ENCODE measurements at regions not wholly inside any gene's neighbourhood (a gene's known extent, or its start where the extent isn't known, plus 50 kb on each side); places are given as distances from the start of the nearest gene placed in this dataset.

DNA sequence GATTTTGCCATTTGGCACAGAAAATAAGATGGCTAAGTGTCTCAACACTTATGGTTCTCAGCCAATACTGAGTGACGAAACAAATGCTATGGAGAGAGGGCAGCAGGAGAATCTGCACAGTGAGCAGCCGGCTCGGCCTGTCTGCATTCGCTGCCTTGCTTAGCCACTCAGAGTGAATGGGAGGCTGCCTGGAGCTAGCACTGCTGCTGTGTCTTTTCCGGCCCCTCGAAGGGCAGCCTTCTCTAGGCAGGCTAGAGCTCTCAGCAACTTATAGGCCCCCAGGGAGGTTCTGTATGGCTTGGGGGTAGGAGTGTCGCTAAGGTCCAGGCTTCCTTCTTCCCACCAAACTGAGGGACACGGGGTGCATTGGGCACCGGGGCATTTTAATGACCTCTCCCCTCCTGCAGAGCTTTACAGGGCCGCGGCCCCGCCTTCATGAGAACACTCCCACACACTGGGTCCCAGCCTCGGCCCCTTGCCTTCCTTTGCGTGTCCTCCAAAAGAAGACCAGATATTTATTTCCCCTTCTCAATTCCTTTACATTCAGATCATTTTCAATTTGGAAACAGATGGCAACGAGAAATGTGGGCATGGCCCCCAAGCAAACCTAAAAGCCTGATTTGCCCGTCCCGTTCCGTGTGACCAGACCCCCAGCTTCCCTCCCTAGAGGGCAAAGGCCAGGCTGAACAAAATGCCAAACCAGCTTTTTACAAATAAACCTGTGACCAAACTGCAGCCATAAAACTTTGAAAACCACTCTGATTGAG is 670.9 kb downstream of the TOX3 start:
- H3K36me3 Mint-ChIP-seq: no peaks in the 10 kb centered on the region
- H3K9me3 Mint-ChIP-seq: peaks cover 4 to 6% of the 10 kb centered on the region in 2 donors
- ATAC-seq (replicated peaks) (no peak), DNase-seq (no peak)
- no peaks in the 10 kb centered on the region for H3K4me1 Mint-ChIP-seq
- H3K27ac Mint-ChIP-seq: no peak overlapping the region
- no peak overlapping the region for H3K4me3 Mint-ChIP-seq
- no peaks in the 10 kb centered on the region for H3K27me3 Mint-ChIP-seq

DNA sequence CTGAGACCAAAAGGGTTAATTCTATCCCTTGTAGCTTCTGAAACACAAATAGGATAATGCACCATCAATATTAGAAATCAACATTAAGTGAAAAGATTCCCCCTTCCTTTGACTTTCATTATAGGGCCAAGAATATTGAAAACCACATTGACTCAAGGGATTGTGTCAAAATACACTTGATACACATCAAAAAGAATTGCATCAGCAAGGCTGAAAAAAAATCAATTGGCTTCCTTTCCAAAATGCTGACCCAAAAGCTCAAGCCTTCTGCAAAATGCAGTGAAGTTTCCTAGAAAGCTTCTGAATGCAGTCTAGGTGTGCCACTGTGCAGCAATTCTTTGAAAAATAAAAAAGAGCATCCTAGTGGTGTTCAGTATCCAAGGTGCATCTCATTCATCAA is 674.4 kb downstream of the TOX3 start:
- Mint-ChIP-seq H3K4me1 (no peaks in the 10 kb centered on the region), H3K27ac (no peak overlapping the region), H3K36me3 (no peaks in the 10 kb centered on the region)

DNA sequence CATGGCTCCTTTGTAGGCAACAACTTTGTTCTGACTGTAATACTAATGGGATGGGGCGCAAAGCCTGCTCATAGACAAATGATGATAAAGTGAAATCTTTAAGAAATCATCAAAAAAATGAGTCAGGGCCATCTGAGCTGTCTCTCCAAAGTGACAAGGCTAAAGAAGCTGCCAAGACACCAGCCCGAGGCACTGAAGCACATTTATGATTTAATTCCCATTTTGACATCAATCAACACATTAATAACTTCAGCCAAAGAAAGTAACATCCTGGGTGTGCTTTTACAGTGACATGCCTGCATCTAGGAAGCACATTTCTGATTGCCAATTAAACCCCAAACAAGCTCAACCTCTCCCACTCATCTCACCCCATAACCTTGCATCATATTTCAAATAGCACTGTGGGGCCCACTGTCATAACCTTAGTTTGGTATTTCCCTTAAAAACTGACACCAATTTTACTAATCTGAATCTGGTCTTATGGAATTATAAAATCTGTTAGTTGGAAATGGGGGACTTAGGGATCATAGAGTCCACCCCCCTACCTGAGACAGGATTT is 676.6 kb downstream of the TOX3 start:
- Mint-ChIP-seq H3K4me3 (no peak overlapping the region), H3K4me1 (no peaks in the 10 kb centered on the region), H3K27ac (no peak overlapping the region), H3K36me3 (no peaks in the 10 kb centered on the region), H3K9me3 (peaks cover 3 to 4% of the 10 kb centered on the region in 2 donors), H3K27me3 (peaks cover 0 to 4% of the 10 kb centered on the region in 2 donors)
- no peak for ATAC-seq (replicated peaks)
- DNase-seq: no peak

More for the DNA sequence above, 674.4 kb downstream of the TOX3 start:
- DNase-seq (no peak), ATAC-seq (replicated peaks) (no peak)
- H3K27me3 Mint-ChIP-seq: peaks cover 0 to 4% of the 10 kb centered on the region in 2 donors
- H3K9me3 Mint-ChIP-seq: peaks cover 4 to 6% of the 10 kb centered on the region in 2 donors
- no peak overlapping the region for H3K4me3 Mint-ChIP-seq

DNA sequence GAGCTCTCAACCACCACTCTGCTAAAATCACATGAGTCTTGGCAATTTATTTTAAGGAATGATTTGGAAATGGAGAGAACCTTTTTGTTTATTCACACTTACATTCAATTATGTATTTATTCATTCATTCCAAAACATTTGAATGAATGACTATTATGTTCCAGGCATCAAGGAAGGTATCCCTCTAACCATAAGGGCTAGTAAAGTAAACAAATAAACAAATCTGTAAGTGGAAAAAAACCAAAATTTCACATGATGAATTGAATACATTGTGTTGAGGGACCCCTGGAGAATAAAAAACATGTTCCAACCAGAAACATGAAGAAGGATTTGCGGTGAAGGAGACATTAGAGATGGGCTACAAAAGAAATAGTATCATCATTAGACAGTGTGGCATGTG is 677.8 kb downstream of the TOX3 start:
- DNase-seq (no peak), ATAC-seq (replicated peaks) (no peak)
- Mint-ChIP-seq H3K4me1 (no peaks in the 10 kb centered on the region), H3K36me3 (no peaks in the 10 kb centered on the region), H3K4me3 (no peak overlapping the region), H3K9me3 (peaks cover 1% of the 10 kb centered on the region in 2 donors), H3K27me3 (peaks cover 0 to 4% of the 10 kb centered on the region in 2 donors), H3K27ac (no peak overlapping the region)

DNA sequence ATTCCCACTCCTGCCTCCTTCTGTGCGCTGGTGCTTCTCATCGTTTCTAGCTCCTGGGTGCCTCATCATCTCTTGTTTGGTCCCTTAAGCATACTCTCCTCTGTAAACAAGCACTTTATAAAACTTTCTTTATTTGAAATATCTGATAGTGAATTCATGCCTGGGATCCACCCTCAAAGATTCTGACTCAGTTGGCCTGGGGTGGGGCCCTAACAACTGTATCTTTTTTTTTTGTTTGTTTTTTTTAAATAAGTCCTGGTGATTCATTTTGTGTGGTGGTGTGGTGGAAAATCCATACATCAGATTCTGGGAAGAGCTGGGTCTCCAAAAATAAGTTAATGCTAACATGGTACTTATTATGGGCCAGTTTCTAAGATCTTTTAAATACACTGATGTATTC is 678.3 kb downstream of the TOX3 start:
- no peak overlapping the region for H3K27ac Mint-ChIP-seq
- no peak overlapping the region for H3K4me3 Mint-ChIP-seq
- H3K9me3 Mint-ChIP-seq: peaks cover 0 to 3% of the 10 kb centered on the region in 2 donors
- no peak for DNase-seq
- H3K4me1 Mint-ChIP-seq: no peaks in the 10 kb centered on the region
- H3K27me3 Mint-ChIP-seq: peaks cover 0 to 4% of the 10 kb centered on the region in 2 donors
- ATAC-seq (replicated peaks): no peak
- H3K36me3 Mint-ChIP-seq: no peaks in the 10 kb centered on the region

DNA sequence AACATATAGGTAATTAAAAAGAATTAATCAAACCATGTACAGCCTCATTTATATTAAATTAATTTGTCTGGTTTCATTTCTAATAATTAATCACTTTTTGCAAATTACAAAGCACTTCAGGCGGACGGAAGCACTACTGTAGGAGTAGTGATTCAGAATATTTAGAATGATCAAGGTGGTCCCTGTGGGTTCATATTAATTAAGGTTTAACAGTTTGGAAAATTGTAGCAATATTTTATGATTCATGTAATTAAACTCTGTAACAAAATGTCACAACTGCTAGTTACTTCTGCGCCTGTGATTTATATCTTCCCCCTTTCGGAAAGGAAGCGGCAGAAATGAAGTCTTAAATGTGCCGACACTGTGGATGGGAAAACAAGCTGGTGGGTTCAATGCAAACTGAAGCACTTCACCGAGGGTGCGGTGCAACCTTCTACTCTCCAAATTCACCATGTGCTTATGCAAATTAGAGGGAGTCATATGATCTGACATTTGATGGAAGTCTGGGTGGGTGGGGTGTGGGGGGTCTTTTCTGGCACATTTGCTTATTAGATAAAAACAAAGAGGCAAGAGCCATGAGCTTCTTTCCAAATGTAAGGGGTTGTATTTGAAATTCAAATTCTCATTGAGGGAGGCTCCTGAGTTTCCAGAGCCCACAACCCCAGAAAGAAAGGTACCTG is 679.4 kb downstream of the TOX3 start:
- ATAC-seq (replicated peaks) (no peak), DNase-seq (no peak)
- Mint-ChIP-seq H3K4me1 (no peaks in the 10 kb centered on the region), H3K9me3 (peaks cover 0 to 3% of the 10 kb centered on the region in 2 donors), H3K4me3 (no peak overlapping the region), H3K36me3 (no peaks in the 10 kb centered on the region), H3K27me3 (peaks cover 0 to 4% of the 10 kb centered on the region in 2 donors), H3K27ac (no peak overlapping the region)

DNA sequence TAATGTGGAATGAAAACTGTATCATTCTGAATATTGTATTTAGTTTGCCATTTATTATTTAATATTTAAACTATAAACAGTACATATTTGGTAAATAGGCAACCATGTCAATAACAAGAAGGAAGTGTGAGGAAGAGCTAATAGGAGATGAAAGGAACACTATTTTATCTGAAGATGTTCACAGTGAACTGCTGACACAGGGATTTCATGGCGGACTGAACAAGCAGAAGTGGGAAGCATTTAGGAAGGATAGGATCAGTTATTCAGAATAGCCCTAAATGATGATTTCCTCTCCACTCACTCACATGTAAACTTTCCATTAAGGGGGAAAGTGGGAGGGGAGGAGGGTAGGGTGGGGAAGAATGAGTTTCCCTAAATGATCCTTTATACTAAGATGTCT is 682.4 kb downstream of the TOX3 start:
- Mint-ChIP-seq H3K36me3 (no peaks in the 10 kb centered on the region), H3K9me3 (peaks cover 0 to 3% of the 10 kb centered on the region in 2 donors), H3K27me3 (peaks cover 0 to 4% of the 10 kb centered on the region in 2 donors), H3K4me3 (no peak overlapping the region), H3K27ac (no peak overlapping the region), H3K4me1 (no peaks in the 10 kb centered on the region)
- ATAC-seq (replicated peaks) (no peak), DNase-seq (no peak)

DNA sequence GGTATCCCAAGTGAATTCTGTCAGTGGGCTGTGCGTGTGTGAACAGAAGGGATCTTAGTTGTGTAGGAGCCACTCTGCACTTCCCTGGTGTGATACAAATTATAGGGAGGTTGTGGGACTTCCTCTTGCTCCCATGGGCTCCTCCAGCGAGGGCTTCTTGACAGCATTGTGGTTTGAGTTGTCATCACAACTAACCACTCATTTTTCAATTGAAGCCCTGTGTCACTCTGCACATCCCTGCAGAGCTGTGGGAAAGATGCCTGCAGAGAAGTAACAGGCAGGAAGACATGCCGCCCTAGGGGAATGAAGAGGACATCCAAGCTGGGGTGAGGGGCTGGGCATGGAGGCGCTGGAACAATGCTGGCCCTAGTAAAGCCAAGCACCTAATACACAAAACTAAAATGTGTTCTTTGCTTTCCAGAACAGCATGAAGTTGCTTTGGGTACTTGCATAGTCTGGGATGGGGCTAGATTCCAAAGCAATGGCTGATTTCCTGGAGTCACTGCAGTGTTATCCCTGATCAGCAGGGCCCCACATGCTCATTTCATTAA is 692.5 kb downstream of the TOX3 start:
- ATAC-seq (replicated peaks) (no peak), DNase-seq (no peak)
- H3K36me3 Mint-ChIP-seq: no peaks in the 10 kb centered on the region
- no peak overlapping the region for H3K4me3 Mint-ChIP-seq
- no peak overlapping the region for H3K27ac Mint-ChIP-seq
- H3K9me3 Mint-ChIP-seq: peaks cover 1 to 4% of the 10 kb centered on the region in 2 donors
- H3K27me3 Mint-ChIP-seq: no peaks in the 10 kb centered on the region
- H3K4me1 Mint-ChIP-seq: no peaks in the 10 kb centered on the region

DNA sequence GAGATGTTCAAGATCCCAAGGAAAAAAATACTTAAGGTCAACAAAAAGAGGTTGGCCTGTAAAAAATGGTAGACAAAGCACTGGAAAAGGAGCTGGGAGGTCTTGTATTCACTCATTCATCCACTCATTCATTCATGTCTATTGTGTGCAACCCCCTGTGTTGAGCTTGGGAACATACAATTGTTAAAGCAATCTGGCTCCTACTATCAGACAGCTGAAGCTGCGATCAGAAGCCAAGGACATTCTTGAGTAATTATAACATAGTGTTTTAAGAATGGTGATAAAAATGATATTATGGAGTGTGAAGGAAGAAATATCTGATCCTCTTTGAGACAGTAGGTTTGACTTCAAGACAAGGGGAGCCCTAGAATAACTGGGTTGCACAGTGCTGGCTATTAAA is 693.4 kb downstream of the TOX3 start:
- Mint-ChIP-seq H3K4me1 (no peaks in the 10 kb centered on the region), H3K27ac (no peak overlapping the region), H3K9me3 (peaks cover 1 to 4% of the 10 kb centered on the region in 2 donors), H3K27me3 (no peaks in the 10 kb centered on the region), H3K36me3 (no peaks in the 10 kb centered on the region), H3K4me3 (no peak overlapping the region)
- no peak for ATAC-seq (replicated peaks)
- DNase-seq: no peak

DNA sequence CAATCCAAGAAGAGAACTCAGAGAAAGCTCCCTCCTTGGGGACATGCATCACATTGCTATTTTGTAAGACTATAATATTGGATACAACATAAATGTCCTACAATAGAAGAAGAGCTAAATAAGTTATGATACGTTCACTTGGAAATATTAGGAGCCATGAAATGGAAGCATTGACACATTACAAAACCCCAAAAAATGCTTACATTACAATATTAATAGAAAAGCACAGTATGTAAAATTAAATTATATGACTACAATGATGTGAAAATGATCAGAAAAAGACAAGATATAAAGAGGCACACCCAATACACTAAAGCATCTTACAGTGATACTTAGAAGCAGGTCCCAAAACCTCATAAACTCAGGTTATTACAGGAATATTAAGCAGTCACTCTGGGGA is 694.1 kb downstream of the TOX3 start:
- peaks cover 1 to 4% of the 10 kb centered on the region in 2 donors for H3K9me3 Mint-ChIP-seq
- no peak overlapping the region for H3K27ac Mint-ChIP-seq
- H3K4me1 Mint-ChIP-seq: no peaks in the 10 kb centered on the region
- DNase-seq (no peak), ATAC-seq (replicated peaks) (no peak)
- H3K36me3 Mint-ChIP-seq: no peaks in the 10 kb centered on the region
- no peak overlapping the region for H3K4me3 Mint-ChIP-seq
- H3K27me3 Mint-ChIP-seq: no peaks in the 10 kb centered on the region

DNA sequence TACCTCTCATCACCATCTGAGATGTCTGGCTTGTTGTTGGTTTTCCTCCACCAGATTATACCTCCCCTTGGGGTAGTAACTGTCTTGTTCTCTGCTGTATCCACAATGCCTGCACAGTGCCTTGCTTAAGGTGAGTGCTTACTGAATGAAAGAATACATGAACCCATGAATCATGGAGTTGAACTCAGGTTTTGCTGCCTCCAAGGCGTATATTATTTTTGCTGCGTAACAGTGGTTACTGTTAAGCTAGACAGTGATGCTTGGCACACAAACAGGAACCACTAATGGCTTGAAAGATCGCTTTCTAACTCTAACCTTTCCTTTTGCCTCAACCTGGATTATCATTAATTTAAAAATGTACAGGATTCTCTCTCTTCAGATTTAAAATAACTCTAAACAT is 695.8 kb downstream of the TOX3 start:
- Mint-ChIP-seq H3K9me3 (peaks cover 1 to 4% of the 10 kb centered on the region in 2 donors), H3K27ac (no peak overlapping the region), H3K4me3 (no peak overlapping the region), H3K27me3 (no peaks in the 10 kb centered on the region), H3K36me3 (no peaks in the 10 kb centered on the region), H3K4me1 (no peaks in the 10 kb centered on the region)
- ATAC-seq (replicated peaks): no peak
- DNase-seq: no peak

DNA sequence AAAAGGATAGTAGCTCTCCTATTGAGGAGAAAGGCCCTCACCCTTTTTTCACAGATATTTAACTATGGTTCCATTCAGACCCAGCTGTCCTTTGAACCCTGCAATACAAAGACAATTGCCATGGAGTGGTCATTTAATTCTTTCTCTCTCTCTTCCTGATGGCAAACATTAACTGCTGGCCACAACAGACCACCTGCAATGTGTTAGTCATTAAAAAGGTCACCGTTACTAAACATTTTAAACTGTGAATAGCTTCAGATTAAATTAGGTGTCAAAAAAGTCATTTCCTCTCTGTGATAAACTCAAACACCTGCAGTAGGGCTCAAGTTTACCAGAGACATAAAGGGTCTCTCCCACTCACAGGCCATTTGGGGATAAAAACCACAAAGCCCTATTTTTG is 697.2 kb downstream of the TOX3 start:
- ATAC-seq (replicated peaks) (no peak), DNase-seq (no peak)
- Mint-ChIP-seq H3K4me3 (no peak overlapping the region), H3K9me3 (peaks cover 1 to 4% of the 10 kb centered on the region in 2 donors), H3K27me3 (no peaks in the 10 kb centered on the region), H3K4me1 (no peaks in the 10 kb centered on the region), H3K36me3 (no peaks in the 10 kb centered on the region), H3K27ac (no peak overlapping the region)

DNA sequence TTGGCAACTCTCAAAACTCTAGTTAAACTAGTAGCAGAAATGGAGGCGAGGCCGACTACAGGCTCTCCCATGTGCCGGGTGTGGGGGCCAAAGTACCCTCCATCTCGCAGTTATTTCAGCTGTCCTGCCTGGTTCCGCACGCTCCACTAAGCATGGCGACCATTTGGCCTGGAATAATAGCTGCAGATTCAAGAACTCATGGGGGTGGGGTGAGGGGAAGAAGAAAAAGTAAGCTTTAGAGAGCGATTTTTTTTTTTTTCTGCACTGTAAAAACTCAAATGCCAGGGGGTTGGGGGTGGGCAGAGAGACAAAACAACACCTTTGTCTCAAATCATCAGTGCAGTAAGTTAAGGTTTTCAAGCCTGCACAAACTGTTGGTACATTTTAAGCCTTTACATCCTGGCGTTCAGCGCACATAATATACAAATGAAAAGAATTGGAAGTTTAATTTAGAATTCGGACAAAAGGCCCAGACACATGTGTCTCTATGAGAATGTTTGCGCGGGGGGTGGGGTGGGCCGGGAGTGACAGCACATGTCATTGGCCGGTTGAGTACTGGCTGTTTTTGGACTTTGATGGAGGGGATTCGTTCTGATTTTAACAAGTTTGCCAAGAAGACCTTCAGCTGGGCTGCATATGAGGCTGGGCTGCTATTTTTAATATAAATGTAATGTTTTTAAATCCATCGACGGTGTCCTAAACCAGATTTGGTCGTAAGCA is 694.7 kb upstream of the SALL1 start:
- Mint-ChIP-seq H3K9me3 (peaks cover 0 to 2% of the 10 kb centered on the region in 2 donors), H3K27ac (no peak overlapping the region), H3K36me3 (no peaks in the 10 kb centered on the region), H3K27me3 (peaks cover 0 to 4% of the 10 kb centered on the region in 2 donors), H3K4me3 (no peak overlapping the region), H3K4me1 (no peaks in the 10 kb centered on the region)
- no peak for DNase-seq
- ATAC-seq (replicated peaks): no peak

DNA sequence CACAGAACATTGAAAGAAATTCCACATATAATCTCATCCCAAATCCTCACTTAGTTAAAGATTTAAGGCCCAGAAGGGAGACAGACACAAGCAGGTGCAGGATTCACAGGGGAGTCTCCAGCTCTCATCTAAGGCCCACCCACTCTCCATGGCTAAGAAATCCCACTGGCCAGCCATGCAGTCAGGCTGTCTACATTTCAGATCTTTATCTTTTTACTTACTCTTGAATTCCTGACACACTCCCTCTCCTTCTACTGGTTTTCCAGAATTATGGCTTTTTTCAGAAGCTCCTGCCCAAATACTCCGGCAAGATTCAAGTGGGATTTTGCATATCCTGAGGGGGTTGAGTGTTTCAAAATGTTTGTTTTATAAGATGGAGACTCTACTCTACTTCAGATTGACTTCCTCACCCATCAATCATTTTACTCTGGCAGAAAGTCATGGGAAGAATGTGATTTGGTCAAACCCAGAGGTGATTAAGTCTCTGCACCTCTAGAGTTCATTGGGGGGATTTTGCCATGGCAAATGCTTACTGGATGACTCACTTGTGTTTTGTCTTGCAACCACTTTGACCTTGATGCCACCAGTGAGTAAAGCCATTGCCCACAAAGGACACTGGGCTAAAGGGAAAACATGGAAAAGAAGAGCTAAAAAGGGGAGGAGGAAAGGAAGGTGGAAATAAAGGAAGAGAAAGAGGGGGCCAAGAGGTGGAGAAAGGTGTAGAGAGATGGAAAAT is 688.8 kb upstream of the SALL1 start:
- Mint-ChIP-seq H3K27ac (no peak overlapping the region), H3K4me3 (no peak overlapping the region), H3K36me3 (no peaks in the 10 kb centered on the region), H3K4me1 (no peaks in the 10 kb centered on the region), H3K9me3 (peaks cover 0 to 4% of the 10 kb centered on the region in 2 donors), H3K27me3 (peaks cover 0 to 4% of the 10 kb centered on the region in 2 donors)
- DNase-seq (no peak), ATAC-seq (replicated peaks) (no peak)
